Globus pallidus (tissue), 1 donor: ENCODE measurements at regions not wholly inside any gene's neighbourhood (a gene's known extent, or its start where the extent isn't known, plus 50 kb on each side); places are given as distances from the start of the nearest gene placed in this dataset.

Experiments
- DNase-seq: peaks from one replicate; pipeline ENCODE4 v3.0.0-alpha.2; 2015; ENCODE audit warnings: low spot score

DNA sequence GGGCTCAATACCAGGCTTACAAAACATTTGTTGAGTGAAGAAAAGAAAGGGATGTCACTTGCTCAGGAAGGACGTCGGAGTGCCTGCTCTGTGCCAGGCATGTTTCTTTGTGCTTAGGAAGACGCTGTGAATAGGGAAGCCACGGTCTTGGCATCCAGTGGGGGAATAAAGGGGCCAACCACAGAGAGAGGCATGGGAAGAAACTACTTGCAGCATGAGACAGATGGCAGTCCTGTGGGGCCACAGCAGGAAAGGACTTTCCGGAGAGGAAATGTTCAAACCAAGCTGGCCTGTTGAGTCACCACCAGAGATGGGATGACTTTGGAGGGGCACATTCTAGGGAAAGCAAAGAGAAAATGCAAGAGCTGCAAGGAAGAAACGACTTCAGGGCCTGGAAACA lies 173.2 kb downstream of the CDH26 start:
- DNase-seq = no peak

DNA sequence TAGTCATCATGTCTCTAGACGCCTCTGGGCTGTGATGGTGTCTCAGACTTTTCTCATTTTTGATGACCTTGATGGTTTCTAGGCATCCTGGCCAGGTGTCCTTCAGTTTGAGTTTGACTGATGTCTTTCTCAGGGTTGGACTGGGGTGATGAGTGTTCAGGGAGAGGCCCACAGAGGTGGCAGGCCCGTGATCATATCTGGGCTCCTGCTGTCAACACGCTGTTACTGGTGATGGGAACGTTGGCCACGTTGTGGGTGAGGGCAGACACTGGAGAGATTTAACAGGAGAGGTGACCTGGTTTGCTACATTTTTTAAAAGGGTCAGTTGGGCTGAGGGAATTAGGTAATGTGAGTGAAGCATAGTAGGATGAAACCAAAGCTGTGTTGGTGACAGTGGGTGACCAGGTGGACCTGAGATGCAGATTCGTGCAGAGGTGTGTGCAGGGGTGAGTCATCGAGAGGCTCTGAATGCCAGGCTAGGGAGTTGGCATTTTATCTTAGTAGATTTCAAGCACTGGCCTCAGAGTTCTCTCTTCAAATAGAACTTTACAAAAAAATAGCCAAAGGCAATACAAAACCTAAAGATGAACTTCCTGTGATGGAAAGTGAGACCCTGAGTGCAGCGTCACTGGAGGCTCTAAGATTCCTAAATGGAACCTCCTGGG lies 174.1 kb downstream of the CDH26 start:
- DNase-seq = no peak

DNA sequence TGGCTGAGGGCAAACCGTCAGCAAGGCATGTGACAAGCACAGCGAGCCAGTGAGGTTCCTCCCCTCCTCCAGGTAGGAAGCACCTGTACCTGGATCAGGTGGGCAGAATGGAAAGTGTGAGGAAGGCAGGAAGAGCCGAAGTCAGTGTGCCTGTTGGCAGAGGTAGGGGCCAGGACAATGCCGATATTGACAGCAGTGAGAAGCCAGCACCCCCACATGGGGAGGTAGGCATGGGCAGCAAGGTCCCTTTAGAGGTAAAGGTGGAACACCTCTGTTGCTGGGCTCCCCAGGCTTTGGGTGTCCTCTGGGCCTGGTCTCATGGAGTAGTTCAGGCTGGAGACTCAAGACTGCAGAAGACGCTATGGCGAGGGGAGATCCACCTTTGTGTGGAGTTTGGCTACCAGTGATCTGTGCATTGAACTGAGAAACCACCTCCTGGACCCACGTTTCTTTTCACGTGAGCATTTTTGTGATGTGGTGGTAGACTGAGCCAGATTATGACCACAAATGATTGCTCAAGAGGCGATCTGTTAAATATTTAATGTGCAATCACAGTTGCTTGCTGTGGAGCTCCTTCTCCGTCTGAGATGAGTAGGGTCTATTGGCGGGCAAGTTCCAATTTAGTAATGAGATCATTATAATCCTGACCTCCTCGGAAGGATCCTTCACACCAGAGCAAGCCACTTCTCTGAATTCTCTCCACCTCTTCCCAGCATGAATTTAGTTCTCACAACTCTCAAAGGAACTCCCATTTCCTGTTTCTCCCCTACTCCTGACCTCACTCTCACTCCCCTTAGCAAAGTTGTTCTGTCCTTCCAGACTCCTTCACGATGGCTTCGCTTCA lies 174.8 kb downstream of the CDH26 start:
- no peak for DNase-seq

DNA sequence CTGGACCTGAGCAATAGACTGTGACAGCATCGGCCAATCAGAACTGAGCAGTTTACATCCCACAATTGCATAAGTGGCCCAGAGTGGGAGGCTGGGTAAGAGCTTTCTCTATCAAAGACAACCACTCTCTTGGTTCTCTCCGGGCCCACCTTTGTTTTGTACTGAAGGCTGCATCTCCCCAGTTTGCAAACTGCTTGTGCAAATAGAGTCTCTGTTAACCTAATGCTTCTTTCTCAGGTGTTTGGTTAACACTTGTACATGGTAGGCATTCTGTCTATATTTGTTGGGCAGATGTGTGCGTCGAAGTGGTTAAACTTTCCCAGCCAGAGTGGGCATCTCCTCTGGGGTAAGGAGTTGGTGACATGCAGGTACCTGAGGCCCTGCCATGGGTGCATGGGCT lies 177.1 kb downstream of the CDH26 start:
- no peak for DNase-seq

DNA sequence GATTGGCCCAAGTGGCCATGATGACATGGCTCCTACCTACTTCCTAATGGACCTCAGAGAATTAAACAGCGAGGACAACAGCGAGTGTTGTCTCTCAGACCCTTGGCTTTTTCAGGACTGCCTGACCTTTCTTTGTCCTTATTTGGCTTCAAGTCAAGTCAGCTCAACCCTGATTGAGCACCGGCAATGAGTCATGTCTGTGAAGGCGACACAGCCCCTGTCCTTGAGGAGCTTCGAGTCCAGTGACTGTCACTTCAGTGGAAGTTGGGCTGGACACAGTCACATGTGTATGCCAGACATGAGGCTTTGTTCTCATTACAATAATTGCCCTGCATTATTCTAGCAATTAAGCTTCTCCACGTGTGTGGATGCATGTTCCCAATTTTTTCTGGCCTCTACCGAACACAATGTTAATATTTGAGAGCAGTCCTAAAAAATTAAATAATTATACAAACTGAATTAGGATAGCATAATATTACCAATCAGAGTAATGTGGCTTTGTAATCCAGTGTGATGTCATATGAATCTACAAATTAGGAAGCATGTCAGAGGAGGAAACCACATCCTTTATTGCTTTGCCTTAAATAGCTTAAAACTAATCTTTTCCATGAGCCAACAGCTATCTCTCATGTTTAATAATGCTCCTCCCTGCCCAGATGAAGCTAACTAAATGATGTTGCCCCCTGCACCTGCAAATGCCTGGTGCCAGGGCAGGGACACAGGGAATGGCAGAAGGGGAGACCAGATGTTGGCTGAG lies 178.6 kb downstream of the CDH26 start:
- no peak for DNase-seq

DNA sequence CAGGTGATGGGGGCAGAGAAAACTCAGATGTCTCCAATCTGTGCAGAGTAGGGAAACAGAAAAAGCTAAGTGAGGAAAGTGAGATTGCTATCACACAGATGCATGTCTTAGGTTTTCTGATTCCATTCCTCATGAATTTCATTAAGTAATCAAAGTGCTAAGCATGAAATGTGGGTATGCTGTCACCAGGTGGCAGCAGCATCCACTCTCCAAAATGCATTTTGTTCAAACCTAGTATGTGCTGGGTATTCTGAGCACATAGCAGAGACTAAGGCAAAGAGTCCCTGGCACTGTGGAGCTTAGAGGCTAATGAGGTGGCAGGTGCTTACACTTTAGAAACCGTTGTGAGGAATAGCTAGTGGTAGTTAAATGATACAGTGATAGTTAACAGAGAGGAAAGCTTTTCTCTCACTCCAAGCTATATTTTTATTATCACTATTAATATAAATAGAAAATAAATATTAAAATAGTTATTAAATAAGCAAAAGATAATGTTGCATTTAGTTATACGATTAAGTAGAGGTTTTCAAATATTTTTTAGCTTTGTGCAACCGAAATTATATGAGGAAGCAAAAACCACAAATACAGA lies 179.5 kb downstream of the CDH26 start:
- DNase-seq = peak; percentile 14

DNA sequence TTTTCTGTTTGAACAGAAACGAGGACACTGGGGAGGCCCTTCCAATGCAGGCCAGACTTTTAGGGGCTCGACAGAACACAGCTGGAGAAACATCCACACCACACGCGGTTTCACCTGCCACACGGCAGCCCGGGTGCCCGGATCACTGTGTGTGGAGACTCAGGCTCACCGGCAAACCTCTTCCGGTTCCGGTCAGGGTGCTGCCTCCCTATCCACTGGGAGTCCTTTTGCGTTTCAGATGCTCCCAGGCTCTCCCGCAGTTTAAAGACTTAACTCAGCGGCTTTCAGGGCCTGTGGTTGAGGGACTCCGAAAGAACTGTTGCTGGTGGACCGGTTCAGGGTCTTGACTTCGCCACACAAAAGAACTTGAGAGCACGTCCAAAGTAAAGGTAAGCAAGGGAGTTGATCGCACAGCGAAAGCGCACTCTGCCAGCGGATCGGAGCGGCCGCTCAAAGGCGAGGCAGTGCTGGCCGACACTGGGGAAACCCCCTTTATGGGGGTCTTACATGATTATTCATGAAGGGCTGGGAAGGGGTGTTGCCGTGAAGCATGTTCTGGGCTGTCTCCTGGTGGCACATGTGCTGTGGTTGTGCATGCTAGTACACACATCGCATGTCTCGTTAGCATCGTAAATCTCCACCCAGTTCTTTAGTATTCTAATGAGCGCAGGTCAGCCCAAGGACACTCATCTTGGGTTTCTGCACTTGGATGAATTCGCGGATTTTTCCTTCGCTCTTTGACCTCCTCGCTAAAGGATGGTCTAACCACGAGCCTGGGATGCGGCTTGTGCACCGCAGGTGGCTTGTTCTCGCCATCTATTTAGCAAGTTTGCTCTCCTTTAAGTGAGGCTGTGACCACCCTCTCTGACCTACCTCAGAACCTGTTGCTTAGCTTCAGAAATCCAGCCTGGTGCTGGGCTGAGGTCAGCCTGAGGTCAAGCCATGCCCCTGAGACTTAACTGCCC lies 180.3 kb downstream of the CDH26 start:
- peak; percentile 7 for DNase-seq

DNA sequence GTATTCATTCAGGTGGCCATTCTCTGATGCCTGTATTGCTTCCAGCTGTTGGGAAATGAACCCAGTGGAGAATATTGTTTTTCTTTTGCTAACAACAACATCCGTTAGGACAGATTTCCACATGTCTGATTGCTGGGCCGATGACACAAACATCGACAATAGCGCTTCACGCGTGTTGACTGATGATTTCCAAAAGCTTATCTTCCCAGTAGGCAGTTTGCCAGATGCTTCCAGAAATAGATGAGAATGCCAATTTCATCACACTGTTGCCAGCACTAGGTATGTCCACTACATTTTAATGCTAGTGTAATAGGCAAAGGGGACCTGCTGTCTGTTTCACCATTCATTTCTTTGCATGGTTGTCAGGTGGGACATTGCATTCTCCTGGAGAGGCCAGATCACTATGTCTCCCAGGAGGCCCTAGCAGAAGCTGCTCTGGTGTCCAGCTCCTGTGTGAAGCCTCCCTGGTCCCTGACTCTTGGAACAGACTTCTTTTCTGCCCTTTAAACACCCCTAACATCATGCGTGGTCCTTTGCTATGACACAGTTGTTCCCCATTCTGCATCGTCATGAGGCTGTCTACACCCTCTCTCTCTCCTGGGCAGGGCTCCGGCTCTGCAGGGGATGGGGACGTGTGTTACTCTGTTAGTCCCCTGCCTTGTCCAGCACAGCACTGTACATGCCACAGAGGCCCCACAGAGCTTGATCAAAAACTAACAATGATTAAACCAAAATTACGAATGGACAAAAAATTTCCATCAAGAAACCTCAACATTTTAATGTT lies 181.6 kb downstream of the CDH26 start:
- DNase-seq = no peak

DNA sequence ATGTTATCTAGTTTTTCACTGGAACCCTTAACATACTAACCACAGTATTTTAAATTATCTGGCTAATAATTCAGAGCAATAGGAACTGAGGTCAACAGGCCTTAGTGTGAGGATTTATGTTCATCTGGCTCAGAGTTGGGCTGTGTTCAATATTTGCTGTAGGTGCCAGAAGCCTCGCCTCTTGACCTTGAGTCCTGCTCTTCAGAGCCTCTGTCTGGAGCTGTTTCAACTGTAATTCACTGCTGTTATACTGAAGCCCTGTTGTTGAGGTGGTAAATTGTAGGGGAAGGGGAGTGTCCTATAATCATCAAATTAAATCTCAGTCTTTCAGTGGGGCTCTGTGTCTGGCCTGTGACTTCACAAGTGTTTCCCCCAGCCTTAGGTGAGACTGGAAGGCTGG lies 184.4 kb downstream of the CDH26 start:
- no peak for DNase-seq

DNA sequence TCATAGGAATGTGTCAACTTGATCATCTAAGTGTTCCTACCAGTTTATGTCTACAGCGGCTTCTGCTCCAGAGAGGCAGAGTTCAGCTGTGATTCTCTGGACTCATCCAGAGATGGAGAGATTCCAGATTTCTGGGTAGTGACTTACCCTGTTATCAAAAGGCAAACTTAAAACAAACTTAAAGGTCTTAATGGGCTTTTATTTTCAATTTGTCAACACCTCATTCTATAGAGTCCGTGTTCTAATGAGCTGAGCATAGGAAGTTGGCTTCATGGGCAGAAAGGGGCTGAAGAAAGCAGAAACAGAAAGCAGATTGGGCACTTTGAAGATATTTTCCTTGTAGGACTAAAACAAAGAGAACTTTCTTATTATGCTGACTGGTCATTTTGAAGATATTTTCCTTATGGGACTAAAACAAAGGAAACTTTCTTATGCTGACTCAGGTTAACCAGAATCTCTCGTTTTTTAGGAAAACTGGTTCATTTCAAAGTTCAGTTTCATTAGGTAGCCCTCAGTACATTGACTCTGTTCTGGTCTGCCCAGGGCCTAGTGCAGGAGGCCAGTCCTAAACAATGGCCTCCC lies 185.1 kb downstream of the CDH26 start:
- no peak for DNase-seq

DNA sequence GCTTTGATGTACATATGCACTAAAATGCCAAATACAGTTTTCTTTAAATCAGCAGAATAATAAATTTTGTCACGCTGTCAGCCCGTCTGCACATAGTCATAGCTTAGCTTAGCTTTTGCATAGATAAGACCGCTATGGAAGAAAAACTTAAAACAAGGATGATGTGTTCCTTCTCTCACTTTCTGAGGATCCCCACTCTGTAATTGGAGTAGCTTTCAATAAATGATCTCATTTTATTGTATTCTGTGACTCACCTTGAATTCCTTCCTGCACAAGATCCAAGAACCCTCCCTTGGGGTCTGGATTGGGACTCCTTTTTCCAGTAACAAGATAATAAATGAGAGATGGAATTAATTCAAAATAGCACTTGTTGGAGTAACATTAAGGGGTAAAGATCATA lies 186.2 kb downstream of the CDH26 start:
- no peak for DNase-seq

DNA sequence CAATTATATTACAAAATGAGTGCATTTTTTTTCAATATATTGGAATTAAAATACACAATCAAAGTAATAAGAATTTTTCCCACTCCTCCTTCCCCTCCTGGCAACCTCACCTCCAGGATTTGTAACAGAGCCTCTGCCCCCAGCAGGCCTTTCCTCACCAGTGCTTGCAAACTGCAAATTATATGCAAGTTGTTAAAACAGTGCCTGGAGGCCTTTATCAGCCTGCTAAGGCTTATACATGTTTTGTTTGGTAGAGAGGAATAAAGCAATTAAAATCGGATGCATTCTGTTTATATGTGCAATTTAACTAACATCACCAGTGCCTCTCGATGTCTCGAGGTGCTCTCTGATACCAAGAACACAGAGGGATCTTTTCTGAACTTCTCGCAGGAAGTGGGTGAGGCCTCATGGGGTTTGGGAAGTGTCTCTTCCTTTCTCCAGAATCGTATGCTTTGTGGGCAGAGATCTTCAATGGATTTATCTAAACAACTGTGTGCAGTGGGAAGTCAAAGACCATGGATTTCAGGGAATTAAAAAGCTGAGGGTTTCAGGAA lies 186.8 kb downstream of the CDH26 start:
- no peak for DNase-seq

DNA sequence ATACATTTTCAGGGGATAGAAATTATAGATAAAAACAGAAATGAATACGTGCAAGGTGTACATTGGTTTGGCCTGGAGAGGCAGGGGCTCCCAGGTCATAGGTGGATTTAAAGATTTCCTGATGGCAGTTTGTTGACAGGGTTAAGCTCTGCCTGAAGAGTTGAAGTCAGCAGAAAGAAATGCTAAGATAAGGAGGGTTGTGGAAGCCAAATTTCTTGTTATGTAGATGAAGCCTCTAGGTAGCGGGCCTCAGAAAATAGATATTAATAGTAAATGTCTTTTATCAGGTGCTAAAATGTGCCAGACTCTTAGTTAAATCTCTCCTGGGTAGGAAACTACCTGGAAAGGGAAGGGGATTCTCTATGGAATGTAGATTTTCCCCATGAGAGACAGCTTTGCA lies 188.8 kb downstream of the CDH26 start:
- no peak for DNase-seq

DNA sequence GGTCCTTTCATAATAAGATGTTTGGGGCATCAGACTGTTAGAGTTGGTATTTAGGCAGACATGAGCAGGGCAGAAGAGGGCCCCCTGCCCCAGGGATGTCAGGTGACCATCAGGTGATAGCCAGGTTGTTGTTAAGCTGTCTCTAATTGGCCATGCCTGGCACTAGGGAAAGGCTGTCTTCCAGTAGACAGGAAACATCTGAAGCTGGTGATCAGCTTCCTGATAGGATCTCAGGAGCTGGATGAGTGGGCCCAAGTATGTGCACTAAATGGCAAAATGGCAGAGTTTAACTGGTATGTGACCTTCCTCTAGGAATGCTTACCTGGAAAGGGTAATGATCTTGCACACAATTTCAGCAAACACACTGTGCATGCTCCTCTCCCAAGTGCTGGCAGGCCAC lies 190.7 kb downstream of the CDH26 start:
- no peak for DNase-seq

DNA sequence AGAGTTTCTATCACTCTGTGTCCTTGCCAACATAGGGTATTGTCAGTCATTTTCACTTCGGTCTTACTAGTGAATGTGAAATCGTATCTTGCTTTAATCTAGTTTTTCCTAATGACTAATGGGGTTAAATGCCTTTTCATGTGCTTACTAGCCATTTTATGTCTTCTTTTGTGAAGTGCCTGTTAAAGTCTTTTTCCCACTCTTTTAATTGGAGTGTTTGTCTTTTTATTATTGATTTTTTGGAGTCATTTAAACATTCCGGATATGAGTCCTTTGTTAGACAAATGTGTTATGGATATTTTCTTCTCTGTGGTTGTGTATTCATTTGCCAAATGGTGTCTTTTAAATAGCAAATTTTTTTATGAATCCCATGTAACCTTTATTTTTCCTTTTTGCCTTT lies 194.6 kb downstream of the CDH26 start:
- DNase-seq = no peak

DNA sequence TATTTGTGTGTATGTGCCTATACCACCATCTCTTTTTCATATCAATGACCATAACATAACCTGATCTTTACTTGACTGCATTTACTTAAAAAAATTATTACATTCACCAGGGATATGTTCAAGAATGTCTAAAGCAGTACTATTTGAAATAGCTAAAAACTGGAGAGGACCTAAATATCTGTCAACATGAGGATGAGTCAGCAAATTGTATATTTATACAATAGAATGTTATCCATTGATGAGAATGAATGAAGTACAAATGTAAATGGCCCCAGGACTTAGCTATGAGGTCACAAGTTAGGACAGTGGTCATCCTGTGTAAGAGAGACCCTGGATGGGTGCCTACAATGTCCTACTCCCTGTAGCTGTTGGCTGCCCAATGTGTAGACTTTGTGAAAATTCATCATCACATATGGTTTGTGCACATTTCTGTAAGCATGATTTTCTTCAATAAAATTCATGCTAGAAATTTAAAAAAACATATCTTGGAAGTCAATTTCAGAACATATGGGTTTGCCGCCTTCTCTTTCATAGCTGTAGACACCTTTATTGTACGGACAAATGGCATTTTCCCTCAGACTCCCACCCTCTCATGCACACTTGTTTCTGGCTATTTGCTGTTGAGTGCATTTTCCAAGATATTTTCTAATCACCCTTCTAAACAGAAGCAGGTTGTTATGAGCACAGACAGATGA lies 202.4 kb downstream of the CDH26 start:
- DNase-seq = no peak

DNA sequence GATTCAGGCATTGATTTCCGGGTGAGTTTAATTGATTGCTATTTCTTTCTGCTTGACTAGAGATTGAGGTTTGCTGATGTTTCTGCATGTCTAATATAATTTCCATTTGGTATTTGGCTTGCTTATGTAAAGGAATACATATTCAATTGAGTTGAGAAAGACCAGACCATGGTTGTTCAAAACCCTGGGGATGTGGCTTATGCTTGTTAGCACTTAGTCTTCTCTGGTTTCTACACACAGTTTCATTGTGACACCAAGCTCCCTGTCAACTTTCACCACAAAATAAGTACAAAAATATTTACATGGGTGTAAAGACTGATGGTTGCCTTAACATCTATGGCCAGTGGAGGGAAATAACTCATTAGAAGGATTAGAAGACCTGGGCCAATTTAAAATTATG lies 209.6 kb downstream of the CDH26 start:
- no peak for DNase-seq

DNA sequence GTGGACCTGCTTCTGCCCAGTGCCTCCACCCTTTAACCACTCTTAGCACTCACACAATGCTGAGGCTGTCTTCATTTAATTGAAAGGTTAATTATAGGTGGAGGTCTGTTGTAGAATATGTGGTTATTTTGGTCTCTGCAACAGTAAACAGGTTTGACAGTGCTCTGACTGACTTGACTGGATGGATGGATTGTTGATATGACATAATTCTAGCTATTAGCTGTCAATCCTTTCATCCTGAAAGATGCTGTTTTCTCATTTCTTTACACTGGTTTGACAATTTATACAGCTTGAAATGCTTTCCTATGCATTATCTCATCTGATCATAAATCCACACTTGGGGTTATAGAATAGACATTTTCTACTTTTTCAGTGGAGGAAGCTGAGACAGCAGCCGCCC lies 210.7 kb downstream of the CDH26 start:
- DNase-seq = no peak

DNA sequence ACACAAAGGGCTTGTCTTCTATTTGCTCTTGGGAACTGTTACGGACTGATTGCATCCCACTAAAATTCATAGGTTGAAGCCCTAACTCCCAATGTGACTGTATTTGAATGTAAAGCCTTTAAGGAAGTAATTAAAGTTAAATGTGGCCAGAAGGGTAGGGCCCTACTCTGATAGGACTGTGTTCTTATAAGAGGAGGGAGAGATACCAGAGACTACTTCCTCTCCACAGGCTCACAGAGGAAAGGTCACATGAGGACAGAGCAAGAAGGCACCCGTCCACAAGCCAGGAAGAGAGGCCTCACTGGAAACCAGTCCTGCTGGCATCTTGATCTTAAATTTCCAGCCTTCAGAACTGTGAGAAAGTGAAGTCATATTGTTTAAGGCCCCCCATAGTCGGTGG lies 211.9 kb downstream of the CDH26 start:
- DNase-seq = no peak
